BLaER1 treated with 17β-estradiol and CSF1 and Interleukin-3, amounts not matched to agents 10 nM and 100 nM (cell line): ENCODE measurements at regions not wholly inside any gene's neighbourhood (a gene's known extent, or its start where the extent isn't known, plus 50 kb on each side); places are given as distances from the start of the nearest gene placed in this dataset.
"Not testable (repeated sequence)": the region's sequence is repeated elsewhere in the genome, so short reads cannot be mapped to it uniquely, and the experiment has no call there.

Experiments used
- H3K27ac ChIP-seq, 11 experiments: shearing (Covaris generic); formaldehyde crosslinking; 2 replicates each; pipeline ENCODE4 v1.8.1; 2022
- H3K27me3 ChIP-seq, 11 experiments: shearing (Covaris generic); formaldehyde crosslinking; 2 replicates each; pipeline ENCODE4 v1.8.1; 2022
- H3K36me3 ChIP-seq, 11 experiments: shearing (Covaris generic); formaldehyde crosslinking; 2 replicates each; pipeline ENCODE4 v1.8.1; 2022
- H3K4me1 ChIP-seq, 10 experiments: shearing (Covaris generic); formaldehyde crosslinking; 2 replicates each; pipeline ENCODE4 v1.8.1; 2022
- H3K4me2 ChIP-seq, 11 experiments: shearing (Covaris generic); formaldehyde crosslinking; 2 replicates each; pipeline ENCODE4 v1.8.1; 2022
- H3K4me3 ChIP-seq, 10 experiments: shearing (Covaris generic); formaldehyde crosslinking; 2 replicates each; pipeline ENCODE4 v1.8.1; 2022
- H3K9ac ChIP-seq, 11 experiments: shearing (Covaris generic); formaldehyde crosslinking; 2 replicates each; pipeline ENCODE4 v1.8.1; 2022
- H3K9me3 ChIP-seq, 11 experiments: shearing (Covaris generic); formaldehyde crosslinking; replicated peaks in 1 of 11; 2 replicates each; pipeline ENCODE4 v1.8.1; 2022
- H4K20me1 ChIP-seq, 11 experiments: shearing (Covaris generic); formaldehyde crosslinking; 2 replicates each; pipeline ENCODE4 v1.8.1; 2022
- Cebpa-rat ChIP-seq, 11 experiments: shearing (Covaris generic); IDR thresholded peaks; 2 replicates each; pipeline ENCODE4 v1.8.1; 2022

- peaks cover 6 to 18% (median 11%) of the 10 kb centered on the region in 11 experiments; a peak in 20 of 22 replicates for H3K9me3 ChIP-seq
- H3K9ac ChIP-seq: no peak overlapping the region
- no peak for TF ChIP-seq Cebpa-rat (IDR thresholded peaks at IDR 0.05)
- no peak overlapping the region for H3K4me2 ChIP-seq
- H3K4me1 ChIP-seq: peaks cover 21 to 39% (median 29%) of the 10 kb centered on the region in 10 experiments
- no peak overlapping the region for H3K4me3 ChIP-seq
- H3K27ac ChIP-seq: no peak overlapping the region
- no peaks in the 10 kb centered on the region; a peak in 1 of 22 replicates for H4K20me1 ChIP-seq
- H3K27me3 ChIP-seq: peaks cover 0 to 7% (median 0%) of the 10 kb centered on the region in 11 experiments; a peak in 2 of 22 replicates
- no peaks in the 10 kb centered on the region for H3K36me3 ChIP-seq
Observed at GRCh38 chr15:22236469-22236868, 156.1 kb downstream of the OR4M2 start.

- Histone ChIP-seq H3K4me1 (peaks cover 21 to 41% (median 30%) of the 10 kb centered on the region in 10 experiments), H3K27ac (no peak overlapping the region), H3K9me3 (peaks cover 6 to 18% (median 11%) of the 10 kb centered on the region in 11 experiments; a peak in 20 of 22 replicates), H3K4me3 (no peak overlapping the region), H3K36me3 (no peaks in the 10 kb centered on the region), H3K4me2 (peak overlapping the region in 3 of 11 experiments; percentile 65 to 70 (median 70); a peak in 4 of 22 replicates), H3K9ac (no peak overlapping the region), H3K27me3 (peaks cover 0 to 7% (median 0%) of the 10 kb centered on the region in 11 experiments; a peak in 2 of 22 replicates), H4K20me1 (no peaks in the 10 kb centered on the region; a peak in 1 of 22 replicates)
- TF ChIP-seq Cebpa-rat (IDR thresholded peaks at IDR 0.05): no peak
Observed at GRCh38 chr15:22237891-22238275, 157.6 kb downstream of the OR4M2 start.

GRCh38 chr15:22238276-22238958 lies 158.1 kb downstream of the OR4M2 start:
- H3K36me3 ChIP-seq, H3K9ac ChIP-seq, H4K20me1 ChIP-seq, H3K27me3 ChIP-seq, H3K4me3 ChIP-seq: not testable (repeated sequence)
- peaks cover 21 to 41% (median 30%) of the 10 kb centered on the region in 10 experiments for H3K4me1 ChIP-seq
- peak overlapping the region in 1 of 11 experiments; percentile 20; a peak in 1 of 22 replicates for H3K27ac ChIP-seq
- peak overlapping the region in 9 of 11 experiments; percentile 27 to 77 (median 70); a peak in 13 of 22 replicates for H3K4me2 ChIP-seq
- H3K9me3 ChIP-seq: peaks cover 6 to 18% (median 11%) of the 10 kb centered on the region in 11 experiments; a peak in 20 of 22 replicates

GRCh38 chr15:22238959-22239805 lies 158.9 kb downstream of the OR4M2 start:
- not testable (repeated sequence) for H3K36me3 ChIP-seq, H3K4me3 ChIP-seq, H3K27me3 ChIP-seq, H4K20me1 ChIP-seq, H3K9ac ChIP-seq
- Histone ChIP-seq H3K9me3 (peaks cover 3 to 11% (median 6%) of the 10 kb centered on the region in 11 experiments; a peak in 20 of 22 replicates), H3K4me1 (peaks cover 21 to 41% (median 30%) of the 10 kb centered on the region in 10 experiments), H3K4me2 (peak overlapping the region; percentile 65 to 81 (median 70); a peak in 21 of 22 replicates), H3K27ac (peak overlapping the region in 4 of 11 experiments; percentile 17 to 48 (median 26); a peak in 5 of 22 replicates)

GRCh38 chr15:22239806-22240180 lies 159.5 kb downstream of the OR4M2 start:
- Histone ChIP-seq H3K9me3 (peaks cover 0 to 5% (median 0%) of the 10 kb centered on the region in 11 experiments; a peak in 4 of 22 replicates), H3K9ac (no peak overlapping the region), H3K4me3 (no peak overlapping the region), H4K20me1 (no peaks in the 10 kb centered on the region), H3K4me1 (peaks cover 21 to 41% (median 30%) of the 10 kb centered on the region in 10 experiments), H3K27me3 (peaks cover 0 to 10% (median 0%) of the 10 kb centered on the region in 11 experiments; a peak in 2 of 22 replicates), H3K4me2 (peak overlapping the region; percentile 65 to 81 (median 70)), H3K27ac (peak overlapping the region in 6 of 11 experiments; percentile 17 to 50 (median 28); a peak in 7 of 22 replicates), H3K36me3 (no peaks in the 10 kb centered on the region)
- no peak for TF ChIP-seq Cebpa-rat (IDR thresholded peaks at IDR 0.05)

- Histone ChIP-seq H3K27ac (peak overlapping the region in 8 of 11 experiments; percentile 13 to 61 (median 24); a peak in 12 of 22 replicates), H3K4me3 (peak overlapping the region in 4 of 10 experiments; percentile 6 to 37 (median 12); a peak in 3 of 20 replicates), H4K20me1 (no peaks in the 10 kb centered on the region), H3K4me2 (peak overlapping the region; percentile 67 to 82 (median 76)), H3K4me1 (peaks cover 21 to 41% (median 30%) of the 10 kb centered on the region in 10 experiments), H3K27me3 (peaks cover 0 to 10% (median 0%) of the 10 kb centered on the region in 11 experiments; a peak in 2 of 22 replicates), H3K9me3 (no peaks in the 10 kb centered on the region), H3K36me3 (no peaks in the 10 kb centered on the region), H3K9ac (peak overlapping the region in 3 of 11 experiments; percentile 1 to 31 (median 6); a peak in 1 of 22 replicates)
- TF ChIP-seq Cebpa-rat (IDR thresholded peaks at IDR 0.05): no peak
Observed at GRCh38 chr15:22240403-22240802, 160.1 kb downstream of the OR4M2 start.

- peak overlapping the region; percentile 67 to 82 (median 76) for H3K4me2 ChIP-seq
- no peaks in the 10 kb centered on the region for H3K9me3 ChIP-seq
- peaks cover 21 to 41% (median 30%) of the 10 kb centered on the region in 10 experiments for H3K4me1 ChIP-seq
- H3K4me3 ChIP-seq: peak overlapping the region in 2 of 10 experiments; percentile 6 to 8; a peak in 1 of 20 replicates
- H3K27ac ChIP-seq: peak overlapping the region in 8 of 11 experiments; percentile 13 to 61 (median 24); a peak in 11 of 22 replicates
- peaks cover 0 to 11% (median 0%) of the 10 kb centered on the region in 11 experiments; a peak in 4 of 22 replicates for H3K27me3 ChIP-seq
- no peak for TF ChIP-seq Cebpa-rat (IDR thresholded peaks at IDR 0.05)
- H3K36me3 ChIP-seq: no peaks in the 10 kb centered on the region
- H3K9ac ChIP-seq: peak overlapping the region in 2 of 11 experiments; percentile 1 to 6; a peak in 1 of 22 replicates
- H4K20me1 ChIP-seq: no peaks in the 10 kb centered on the region
Observed at GRCh38 chr15:22240986-22241385, 160.7 kb downstream of the OR4M2 start.

GRCh38 chr15:22241451-22241850 lies 161.1 kb downstream of the OR4M2 start:
- Histone ChIP-seq H3K27ac (peak overlapping the region in 2 of 11 experiments; percentile 13 to 30; a peak in 1 of 22 replicates), H3K9ac (no peak overlapping the region), H3K9me3 (no peaks in the 10 kb centered on the region)

GRCh38 chr15:22242311-22242710 lies 162.0 kb downstream of the OR4M2 start:
- not testable (repeated sequence) for H3K9ac ChIP-seq, H3K27ac ChIP-seq, H3K4me2 ChIP-seq, H3K9me3 ChIP-seq, H3K4me3 ChIP-seq, H4K20me1 ChIP-seq, H3K36me3 ChIP-seq
- Histone ChIP-seq H3K27me3 (peaks cover 0 to 25% (median 0%) of the 10 kb centered on the region in 11 experiments; a peak in 4 of 22 replicates), H3K4me1 (peaks cover 21 to 41% (median 30%) of the 10 kb centered on the region in 10 experiments)

More at GRCh38 chr15:22241451-22241850, 161.1 kb downstream of the OR4M2 start:
- peaks cover 21 to 41% (median 30%) of the 10 kb centered on the region in 10 experiments for H3K4me1 ChIP-seq
- no peak for TF ChIP-seq Cebpa-rat (IDR thresholded peaks at IDR 0.05)
- no peaks in the 10 kb centered on the region for H3K36me3 ChIP-seq
- no peak overlapping the region for H3K4me3 ChIP-seq
- peaks cover 0 to 16% (median 0%) of the 10 kb centered on the region in 11 experiments; a peak in 4 of 22 replicates for H3K27me3 ChIP-seq
- peak overlapping the region; percentile 67 to 82 (median 76); a peak in 15 of 22 replicates for H3K4me2 ChIP-seq
- no peaks in the 10 kb centered on the region for H4K20me1 ChIP-seq
